GM19397 (cell line): ENCODE measurements at regions not wholly inside any gene's neighbourhood (a gene's known extent, or its start where the extent isn't known, plus 50 kb on each side); places are given as distances from the start of the nearest gene placed in this dataset.

Experiments used
- ATAC-seq: cut with Tn5 transposase; IDR thresholded peaks from one replicate; pipeline ENCODE4 v1.9.1; 2021; ENCODE audit warnings: mild to moderate bottlenecking, moderate library complexity; ENCODE audit not compliant: unreplicated experiment

DNA sequence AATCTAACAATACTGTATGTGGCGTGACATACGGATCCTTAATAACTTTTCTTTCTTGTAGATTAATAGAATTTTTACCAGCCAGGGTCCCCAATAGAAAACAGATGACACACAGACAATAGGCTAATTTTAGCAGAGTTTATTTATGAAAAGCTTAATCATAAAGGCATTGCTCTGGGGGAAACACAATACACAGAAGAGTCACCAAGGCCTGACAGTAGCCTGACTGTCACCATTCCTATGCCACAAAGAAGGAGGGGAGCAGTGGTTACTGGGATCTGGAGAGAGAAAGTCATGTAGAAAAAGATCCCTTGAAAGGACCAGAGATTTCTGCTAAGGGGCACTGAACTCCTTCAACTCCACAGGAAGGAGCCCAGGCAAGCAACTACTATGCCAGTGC lies 139.5 kb downstream of the METTL4 start:
- no peak for ATAC-seq

DNA sequence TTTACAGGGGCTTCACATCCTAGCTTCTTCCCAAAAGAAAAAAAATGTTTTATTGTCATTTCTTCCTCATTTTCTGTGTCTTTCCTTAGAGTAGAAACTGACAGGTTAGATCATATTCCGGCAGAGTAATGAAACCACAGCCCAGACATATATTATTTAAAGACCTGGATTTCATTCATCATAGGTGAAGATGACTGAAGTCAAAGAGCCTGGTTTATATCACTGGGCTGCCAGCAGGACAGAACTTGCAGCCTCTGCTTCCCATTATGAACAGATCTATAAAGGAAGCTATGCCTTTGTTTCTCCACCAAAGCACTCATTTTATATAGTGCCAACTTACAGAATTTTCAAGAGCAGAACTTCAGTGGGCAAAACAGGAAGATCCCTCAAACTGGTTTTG lies 137.9 kb downstream of the METTL4 start:
- ATAC-seq = no peak

DNA sequence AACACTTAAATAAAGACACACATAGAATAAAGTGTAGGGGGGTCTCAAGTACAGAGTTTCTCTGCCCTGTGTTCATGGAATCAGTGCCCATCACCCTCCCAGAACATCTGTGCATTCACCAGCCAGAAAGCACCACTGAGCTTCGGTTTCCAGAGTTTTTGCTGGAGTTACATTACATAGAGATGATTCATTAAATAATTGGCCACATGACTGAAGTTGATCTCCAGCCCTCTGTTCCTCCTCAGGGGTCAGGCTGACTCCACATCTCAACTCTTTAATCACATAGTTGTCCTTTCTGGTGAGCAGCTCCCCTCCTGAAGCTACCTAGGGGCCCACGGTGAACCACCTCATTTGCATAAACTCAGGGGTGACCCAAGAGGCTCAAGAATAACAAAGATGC lies 129.8 kb downstream of the METTL4 start:
- no peak for ATAC-seq

DNA sequence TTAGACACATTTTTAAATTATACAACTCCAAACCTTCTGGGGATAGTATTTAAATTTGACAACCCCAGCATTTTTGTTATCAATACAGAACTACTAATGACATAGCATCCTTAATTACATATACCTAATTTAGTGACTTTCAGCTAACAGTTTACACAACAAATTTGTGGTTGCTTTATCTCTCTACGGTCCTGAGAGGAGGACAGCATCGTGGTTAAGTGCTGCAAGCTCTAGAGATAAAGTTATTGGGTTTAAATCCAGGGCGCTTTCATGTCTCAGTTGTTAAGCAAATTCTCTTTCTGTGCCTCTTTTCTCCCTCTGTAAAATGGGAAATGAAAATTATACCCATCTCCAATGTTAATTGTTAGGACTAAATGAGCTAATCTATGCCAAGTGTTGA lies 129.3 kb downstream of the METTL4 start:
- ATAC-seq = no peak

DNA sequence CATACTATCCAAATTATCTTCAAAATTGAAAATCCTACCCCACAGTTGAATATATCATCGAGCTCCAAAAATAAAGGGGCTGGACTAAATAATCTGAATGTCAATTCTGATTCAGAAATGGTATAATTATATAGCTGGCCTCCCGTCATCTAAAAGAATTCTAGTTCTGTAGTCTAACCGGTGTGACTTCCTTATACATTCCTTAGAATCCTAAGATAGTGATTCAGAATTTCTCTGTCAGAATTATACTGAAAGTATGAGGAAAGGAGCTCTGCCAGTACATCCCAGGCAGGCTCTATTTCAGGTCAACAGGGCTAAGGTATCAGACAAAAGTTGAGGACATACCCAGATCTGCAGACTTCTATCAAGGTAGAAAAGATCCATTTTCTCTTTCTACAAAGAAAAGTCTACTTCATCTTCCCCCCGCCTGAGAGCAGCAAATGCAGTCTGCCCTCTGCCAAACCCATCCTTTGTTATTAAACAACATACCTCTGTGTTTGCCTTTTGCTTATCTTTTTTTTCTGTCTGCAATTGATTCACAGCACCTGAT lies 128.5 kb downstream of the METTL4 start:
- ATAC-seq = no peak

DNA sequence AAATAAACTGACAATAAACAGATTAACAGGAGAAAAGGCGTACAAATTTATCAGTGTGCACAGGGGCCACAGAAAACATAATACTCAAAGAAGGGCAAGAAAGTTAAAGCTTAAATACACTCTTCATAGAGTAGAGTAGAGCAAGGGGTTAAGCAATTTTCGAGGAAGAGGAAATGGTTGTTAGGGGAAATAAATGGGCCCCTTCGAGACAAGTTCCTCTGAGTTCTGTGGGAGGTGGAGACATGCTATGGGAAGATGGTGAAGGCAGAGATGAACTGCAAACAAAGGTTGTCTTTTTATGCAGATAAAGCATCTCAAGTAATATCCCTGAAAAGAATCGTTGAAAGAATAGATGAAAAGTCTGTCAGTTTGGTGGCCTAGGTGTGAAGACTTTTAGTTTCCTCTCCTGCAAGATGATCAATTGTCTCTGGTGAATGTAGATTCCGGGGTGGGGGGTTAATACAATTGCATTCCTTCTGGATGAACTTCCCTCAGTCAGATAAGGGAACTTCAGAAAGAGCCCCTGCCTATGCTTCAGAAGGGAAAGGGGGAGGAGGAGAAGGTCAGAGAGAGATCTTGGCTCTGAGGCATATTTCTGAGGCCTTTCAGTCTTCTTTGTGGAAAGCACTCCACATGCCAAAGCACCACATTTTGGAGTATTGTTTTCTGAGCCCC lies 127.0 kb downstream of the METTL4 start:
- ATAC-seq = no peak

DNA sequence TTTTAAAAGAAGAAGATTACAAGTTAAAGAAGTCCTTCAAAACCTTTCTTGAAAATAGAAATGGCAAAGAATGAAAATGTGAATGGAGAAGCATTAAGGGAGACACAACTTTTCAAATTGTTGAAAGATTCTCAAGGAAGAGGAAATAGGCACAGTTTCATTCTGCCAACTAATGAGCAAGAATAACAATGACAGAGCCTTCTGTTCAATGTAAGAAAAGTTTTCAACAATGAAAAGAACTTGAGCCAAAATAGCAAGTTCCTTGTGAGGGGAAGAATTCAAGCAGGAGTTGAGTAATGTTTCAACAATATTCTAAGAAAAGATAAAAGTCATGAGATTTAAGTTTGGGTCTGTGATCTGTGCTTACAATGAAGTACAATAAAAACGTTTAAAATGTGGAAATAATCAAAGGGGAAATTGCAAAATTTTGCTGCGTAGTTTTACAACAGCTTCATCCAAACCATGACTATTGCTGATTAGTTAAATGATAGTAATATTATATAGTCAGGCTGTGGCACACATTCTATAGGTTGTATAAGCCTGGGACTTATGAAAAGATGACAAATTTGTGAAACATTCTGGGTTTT lies 122.6 kb downstream of the METTL4 start:
- no peak for ATAC-seq

DNA sequence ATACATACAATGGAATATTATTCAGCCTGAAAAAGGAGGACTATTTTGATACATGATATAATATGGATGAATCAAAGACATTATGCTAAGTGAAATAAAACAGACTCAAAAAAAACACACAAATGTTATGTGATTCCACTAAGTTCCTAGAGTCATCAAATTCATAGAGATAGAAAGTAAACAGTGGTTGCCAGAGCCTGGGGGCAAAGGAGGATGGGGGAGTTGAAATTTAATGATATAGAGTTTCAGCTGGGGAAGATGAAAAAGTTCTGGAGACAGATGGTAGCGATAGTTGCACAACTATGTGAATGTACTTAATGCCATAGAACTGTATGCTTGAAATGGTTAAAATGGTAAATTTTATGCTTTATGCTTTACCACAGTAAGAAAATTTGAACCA lies 119.7 kb downstream of the METTL4 start:
- ATAC-seq = no peak

DNA sequence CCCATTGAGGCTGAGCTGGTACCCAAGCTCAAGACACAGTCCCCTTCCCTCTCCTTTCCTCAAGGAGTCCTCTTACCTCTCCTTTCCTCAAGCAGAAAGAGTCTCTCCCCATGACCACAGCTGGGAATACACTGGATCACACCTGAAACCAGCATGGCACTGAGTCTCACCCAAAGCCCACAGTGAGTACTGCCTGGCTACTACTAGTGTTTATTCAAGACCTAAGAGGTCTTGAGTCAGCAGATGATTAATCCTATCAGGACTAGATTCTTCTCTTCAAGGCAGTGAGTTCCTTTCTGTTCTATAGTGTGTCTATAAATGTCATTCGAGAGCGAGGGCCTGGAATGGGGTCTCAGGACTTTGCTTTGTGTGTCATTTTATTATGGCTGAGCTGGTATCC lies 111.4 kb downstream of the METTL4 start:
- ATAC-seq = no peak

DNA sequence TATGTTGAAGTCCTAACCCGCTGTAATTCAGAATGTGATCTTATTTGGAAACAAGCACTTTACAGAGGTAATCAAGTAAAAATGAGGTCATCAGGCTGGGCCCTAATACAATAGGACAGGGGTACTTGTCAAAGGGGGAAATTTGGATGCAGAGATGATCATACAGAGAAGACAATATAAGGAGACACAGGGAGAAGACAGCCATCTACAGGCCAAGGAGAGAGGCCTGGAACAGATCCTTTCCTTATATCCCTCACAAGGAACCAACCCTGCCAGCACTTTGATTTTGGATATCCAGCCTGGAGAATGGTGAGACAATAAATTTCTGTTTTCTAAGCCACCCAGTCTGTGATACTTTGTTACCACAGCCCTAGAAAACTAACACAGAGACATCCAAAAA lies 104.3 kb downstream of the METTL4 start:
- ATAC-seq = no peak

DNA sequence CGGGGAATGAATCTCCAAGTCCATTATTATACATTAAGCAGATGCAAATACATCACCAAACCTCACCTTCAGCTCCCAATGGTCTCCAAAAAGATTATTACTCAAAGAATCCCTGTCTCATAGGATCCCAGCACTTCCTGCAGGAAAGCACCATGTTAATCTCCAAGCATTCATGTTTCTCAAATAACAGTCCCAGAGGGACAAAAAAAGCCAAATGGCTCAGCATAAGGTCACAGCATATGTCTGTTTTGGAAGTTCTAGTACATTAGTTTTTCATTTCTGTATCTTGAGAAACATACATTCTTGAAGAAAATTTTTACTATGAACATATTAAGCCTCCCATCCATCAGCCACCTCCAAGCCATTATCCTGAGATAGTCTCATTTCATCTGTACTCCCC lies 103.3 kb downstream of the METTL4 start:
- ATAC-seq = no peak

DNA sequence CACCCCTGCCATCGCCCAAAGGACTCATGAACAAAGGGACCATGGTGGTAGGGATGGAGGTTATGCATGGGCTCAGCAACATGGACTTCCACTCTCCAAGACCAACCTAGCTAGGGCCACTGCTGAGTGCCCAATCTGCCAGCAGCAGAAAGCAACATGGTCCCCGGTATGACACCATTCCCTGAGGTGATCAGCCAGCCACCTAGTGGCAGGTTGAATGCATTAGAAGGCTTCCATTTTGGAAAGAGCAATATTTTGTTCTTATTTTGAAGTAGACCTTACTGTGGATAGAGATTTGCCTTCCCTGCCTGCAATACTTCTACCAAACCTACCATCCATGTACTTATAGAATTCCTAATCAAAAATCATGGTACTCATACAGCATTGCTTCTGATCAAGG lies 99.8 kb downstream of the METTL4 start:
- no peak for ATAC-seq

DNA sequence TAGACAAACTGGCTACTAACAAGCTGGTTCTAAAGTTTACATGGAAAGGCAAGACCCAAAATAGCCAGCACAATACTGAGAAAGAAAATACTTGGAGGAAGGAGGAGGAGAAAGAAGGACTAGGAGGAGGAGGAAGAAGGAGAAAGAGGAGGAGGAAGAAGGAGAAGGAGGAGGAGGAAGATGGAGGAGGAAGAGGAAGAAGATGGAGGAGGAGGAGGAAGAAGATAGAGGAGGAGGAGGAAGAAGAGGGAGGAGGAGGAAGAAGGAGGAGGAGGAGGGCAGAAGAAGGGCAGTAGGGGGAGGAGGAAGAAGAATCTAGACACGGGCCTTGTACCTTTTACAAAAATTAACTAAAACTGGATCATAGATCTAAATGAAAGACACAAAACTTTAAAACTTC lies 92.6 kb downstream of the METTL4 start:
- no peak for ATAC-seq

DNA sequence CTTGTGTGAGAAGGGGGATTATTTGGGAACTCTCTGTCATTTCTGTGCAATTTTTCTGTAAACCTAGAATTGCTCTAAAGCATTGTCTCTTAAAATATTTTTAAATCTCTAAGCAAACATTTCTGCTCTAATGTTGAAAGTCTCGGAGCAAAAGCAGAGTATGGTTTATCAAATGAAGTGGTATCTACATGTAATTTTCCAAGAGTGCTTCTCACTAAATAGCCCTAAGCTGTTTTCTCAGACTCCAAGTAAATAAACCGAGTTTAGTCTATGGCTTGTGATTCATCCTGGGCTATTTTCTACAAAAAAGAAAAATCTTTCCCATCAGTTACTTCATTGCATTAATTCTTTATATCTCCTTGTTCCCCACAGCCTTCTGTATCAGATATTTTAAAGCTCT lies 90.8 kb downstream of the METTL4 start:
- ATAC-seq = no peak

DNA sequence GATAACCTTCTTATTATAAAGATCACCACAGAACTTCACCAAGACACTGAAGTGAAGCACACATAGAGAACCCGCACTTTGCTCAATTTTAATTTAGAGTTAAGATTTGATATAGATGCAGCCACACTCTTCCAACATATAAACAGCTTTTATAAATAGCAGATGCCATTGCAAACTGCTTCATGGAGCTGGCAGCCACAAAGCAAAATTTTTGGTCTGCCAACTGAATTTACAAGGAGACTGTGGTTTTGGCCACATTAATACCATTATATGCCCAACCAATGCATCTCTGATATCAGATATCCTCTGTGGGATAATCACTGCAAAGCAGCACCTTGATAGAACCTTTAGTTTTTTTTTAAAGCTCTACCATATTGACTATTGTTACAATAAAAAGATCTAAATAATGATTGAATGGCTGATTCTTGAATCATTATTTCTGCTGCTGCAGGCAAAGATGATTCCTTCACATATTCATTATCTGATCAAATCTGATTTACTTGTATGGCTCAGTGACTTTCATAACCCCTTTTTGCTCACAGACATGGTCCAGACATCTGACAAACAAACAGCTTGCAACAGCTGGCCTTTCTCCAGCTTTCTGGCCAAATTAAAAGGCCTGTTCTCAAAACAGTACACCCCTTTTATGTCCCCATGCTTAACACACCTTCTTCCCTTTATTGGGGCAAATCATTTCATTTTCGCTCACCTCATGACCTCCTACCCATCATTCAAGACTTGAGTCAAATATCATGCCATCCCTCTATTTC lies 88.4 kb downstream of the METTL4 start:
- ATAC-seq = no peak

DNA sequence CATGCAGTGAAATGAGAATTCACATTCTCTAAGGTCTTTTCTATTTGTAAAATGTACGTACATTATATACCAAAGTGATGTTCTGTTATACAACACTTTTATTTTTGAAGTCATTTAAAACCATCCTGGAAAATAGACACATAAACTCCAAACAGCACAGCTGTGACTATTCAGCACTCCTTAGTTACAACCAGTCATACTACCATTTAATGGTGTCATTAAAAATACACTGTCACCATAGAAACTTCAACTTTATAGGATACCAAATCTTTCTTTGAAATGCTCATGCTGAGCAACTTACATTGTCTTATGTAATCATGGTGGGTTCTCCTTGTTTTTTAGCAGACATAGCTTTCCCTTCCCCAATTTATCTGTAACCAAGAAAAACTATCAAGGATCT lies 85.3 kb downstream of the METTL4 start:
- ATAC-seq = no peak

DNA sequence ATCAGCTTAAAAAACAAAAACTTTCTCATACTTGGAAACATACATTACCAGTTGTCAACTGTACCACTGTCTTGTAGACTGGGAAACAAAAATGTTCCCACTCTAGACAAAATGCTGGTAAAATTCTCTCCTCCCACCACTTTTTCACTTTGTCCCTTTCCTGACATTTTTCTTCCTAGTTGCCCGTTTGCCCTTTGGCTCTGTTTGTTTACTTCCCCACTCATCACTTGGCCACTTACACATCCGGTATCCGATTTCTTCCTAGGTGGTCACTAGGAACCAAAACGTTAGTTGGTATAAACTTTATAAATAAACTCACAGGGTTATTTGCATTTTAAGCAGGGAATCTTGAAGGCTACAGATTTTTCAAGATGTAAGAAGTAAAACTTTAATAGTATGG lies 84.9 kb downstream of the METTL4 start:
- no peak for ATAC-seq
